ENCODE measurements at regions not wholly inside any gene's neighbourhood (a gene's known extent, or its start where the extent isn't known, plus 50 kb on each side); places are given as distances from the start of the nearest gene placed in this dataset.

GRCh38 chr2:579351-579886, 97.8 kb downstream of the TMEM18 start (continued):
- TF ChIP-seq, protein P1, sequence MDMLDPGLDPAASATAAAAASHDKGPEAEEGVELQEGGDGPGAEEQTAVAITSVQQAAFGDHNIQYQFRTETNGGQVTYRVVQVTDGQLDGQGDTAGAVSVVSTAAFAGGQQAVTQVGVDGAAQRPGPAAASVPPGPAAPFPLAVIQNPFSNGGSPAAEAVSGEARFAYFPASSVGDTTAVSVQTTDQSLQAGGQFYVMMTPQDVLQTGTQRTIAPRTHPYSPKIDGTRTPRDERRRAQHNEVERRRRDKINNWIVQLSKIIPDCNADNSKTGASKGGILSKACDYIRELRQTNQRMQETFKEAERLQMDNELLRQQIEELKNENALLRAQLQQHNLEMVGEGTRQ (IDR thresholded peaks at IDR 0.05; ENCODE audit: low read length): no peak
- TF ChIP-seq PHF8 (conservative IDR thresholded peaks at IDR 0.05; ENCODE audit: low read depth, low read length) (no peak), RFX5 (IDR thresholded peaks at IDR 0.05; ENCODE audit: borderline replicate concordance, low read depth, low read length) (no peak)
- TF ChIP-seq, protein P2, sequence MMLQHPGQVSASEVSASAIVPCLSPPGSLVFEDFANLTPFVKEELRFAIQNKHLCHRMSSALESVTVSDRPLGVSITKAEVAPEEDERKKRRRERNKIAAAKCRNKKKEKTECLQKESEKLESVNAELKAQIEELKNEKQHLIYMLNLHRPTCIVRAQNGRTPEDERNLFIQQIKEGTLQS (IDR thresholded peaks at IDR 0.05; ENCODE audit: insufficient read depth, low read depth, low read length): no peak
